Suprapubic skin (tissue), 4 donors: ENCODE measurements at regions not wholly inside any gene's neighbourhood (a gene's known extent, or its start where the extent isn't known, plus 50 kb on each side); places are given as distances from the start of the nearest gene placed in this dataset.

Experiments
- EP300 ChIP-seq: sonication (generic); formaldehyde crosslinking; IDR thresholded peaks from one replicate; pipeline ENCODE4 v1.6.1; 2017; ENCODE audit warnings: antibody characterized with exemption
- POLR2A ChIP-seq, 2 donors: fragments of 450-650 bp; IDR thresholded peaks; one replicate each; pipeline ENCODE4 v1.6.1; 2017; ENCODE audit warnings: antibody characterized with exemption in 2 of 2, mild to moderate bottlenecking in 2 of 2, moderate library complexity in 2 of 2
- POLR2AphosphoS5 ChIP-seq, 3 donors: sonication (generic); formaldehyde crosslinking; IDR thresholded peaks; one replicate each; pipeline ENCODE4 v1.6.1; 2017; ENCODE audit warnings: antibody characterized with exemption in 3 of 3
- TF ChIP-seq, protein P1 (sequence below), 2 donors: fragments of 200-600 bp in 1 of 2; fragments of 450-650 bp in 1 of 2; sonication (generic) in 1 of 2; IDR thresholded peaks; one replicate each; pipeline ENCODE4 v1.5.1; 2016 to 2019; ENCODE audit warnings: antibody characterized with exemption in 2 of 2, mild to moderate bottlenecking in 1 of 2, moderate library complexity in 1 of 2

DNA sequence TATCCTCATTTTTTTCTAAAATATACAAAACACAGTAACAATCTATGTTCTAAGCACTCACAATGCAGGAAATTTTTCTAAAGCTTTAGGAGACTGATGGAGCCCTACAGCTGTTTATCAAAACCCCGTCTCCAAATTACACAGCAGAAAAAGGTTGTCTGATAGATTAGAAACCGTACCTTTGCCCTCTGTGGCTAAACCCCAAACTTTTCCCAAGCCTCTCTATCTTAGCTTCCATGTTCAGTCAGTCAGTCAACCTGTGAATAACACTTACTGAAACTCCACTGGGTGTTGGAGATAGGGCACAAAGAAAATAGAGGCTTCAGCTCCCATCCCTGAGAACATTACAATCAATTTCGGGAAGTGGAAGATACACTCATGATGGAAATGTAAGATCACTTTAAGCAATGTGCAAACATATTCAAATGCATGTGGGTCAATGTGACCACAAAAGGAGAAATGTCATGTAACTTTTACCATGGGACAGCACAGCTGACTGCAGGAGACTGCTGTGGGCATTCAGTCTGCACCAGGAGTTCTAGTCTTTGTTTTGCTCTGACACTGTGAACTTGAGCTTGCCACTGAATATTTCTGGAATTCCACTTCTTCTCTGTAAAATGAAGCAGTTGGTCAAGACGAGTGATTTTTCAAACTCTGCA, 279.5 kb upstream of the PIK3R1 start:
- TF ChIP-seq, protein P1, sequence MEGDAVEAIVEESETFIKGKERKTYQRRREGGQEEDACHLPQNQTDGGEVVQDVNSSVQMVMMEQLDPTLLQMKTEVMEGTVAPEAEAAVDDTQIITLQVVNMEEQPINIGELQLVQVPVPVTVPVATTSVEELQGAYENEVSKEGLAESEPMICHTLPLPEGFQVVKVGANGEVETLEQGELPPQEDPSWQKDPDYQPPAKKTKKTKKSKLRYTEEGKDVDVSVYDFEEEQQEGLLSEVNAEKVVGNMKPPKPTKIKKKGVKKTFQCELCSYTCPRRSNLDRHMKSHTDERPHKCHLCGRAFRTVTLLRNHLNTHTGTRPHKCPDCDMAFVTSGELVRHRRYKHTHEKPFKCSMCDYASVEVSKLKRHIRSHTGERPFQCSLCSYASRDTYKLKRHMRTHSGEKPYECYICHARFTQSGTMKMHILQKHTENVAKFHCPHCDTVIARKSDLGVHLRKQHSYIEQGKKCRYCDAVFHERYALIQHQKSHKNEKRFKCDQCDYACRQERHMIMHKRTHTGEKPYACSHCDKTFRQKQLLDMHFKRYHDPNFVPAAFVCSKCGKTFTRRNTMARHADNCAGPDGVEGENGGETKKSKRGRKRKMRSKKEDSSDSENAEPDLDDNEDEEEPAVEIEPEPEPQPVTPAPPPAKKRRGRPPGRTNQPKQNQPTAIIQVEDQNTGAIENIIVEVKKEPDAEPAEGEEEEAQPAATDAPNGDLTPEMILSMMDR (IDR thresholded peaks at IDR 0.05), result no peak
- TF ChIP-seq EP300 (no peak), POLR2AphosphoS5 (IDR thresholded peaks at IDR 0.05) (no peak), POLR2A (IDR thresholded peaks at IDR 0.05) (no peak)
